ENCODE measurements at regions not wholly inside any gene's neighbourhood (a gene's known extent, or its start where the extent isn't known, plus 50 kb on each side); places are given as distances from the start of the nearest gene placed in this dataset.

GRCh38 chr17:83175119-83175821 lies 95.9 kb downstream of the METRNL start:
- TF ChIP-seq CTCF (IDR thresholded peaks at IDR 0.05): no peak
- TF ChIP-seq EP300 (IDR thresholded peaks at IDR 0.05): no peak
- TF ChIP-seq POLR2A (IDR thresholded peaks at IDR 0.05): no peak
